ENCODE measurements at regions not wholly inside any gene's neighbourhood (a gene's known extent, or its start where the extent isn't known, plus 50 kb on each side); places are given as distances from the start of the nearest gene placed in this dataset.

DNA sequence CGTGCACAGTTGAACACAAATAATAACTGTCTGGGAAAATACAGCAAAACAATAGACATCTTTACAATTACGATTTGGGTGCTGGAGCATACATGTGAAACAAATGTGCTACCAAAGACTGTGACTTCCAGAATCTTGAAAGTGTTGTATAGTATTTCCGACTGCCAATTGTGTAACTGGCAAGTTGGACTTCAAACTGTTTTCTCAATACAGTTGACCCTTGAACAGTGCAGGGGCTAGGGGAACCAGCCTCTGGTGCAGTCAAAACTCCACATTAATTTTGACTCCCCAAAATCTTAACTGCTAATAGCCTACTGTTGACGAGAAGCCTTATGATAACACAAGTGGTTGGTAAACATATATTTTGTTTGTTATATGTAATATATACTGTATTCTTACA is 904.2 kb downstream of the EPHA3 start:
- TF ChIP-seq SIN3A (IDR thresholded peaks at IDR 0.05; ENCODE audit: borderline replicate concordance, insufficient read depth, low read length) = no peak
- no peak for TF ChIP-seq POLR2AphosphoS5 (IDR thresholded peaks at IDR 0.05; ENCODE audit: low read depth, low read length)
- no peak for TF ChIP-seq TAF1 (IDR thresholded peaks at IDR 0.05; ENCODE audit: borderline replicate concordance, insufficient read depth, low read length)
